Body of pancreas (tissue), 4 donors: ENCODE measurements at regions not wholly inside any gene's neighbourhood (a gene's known extent, or its start where the extent isn't known, plus 50 kb on each side); places are given as distances from the start of the nearest gene placed in this dataset.

Experiments used
- POLR2A ChIP-seq, 3 donors: fragments of 450-650 bp; IDR thresholded peaks; one replicate each; pipeline ENCODE4 v1.6.1; 2016; ENCODE audit warnings: antibody characterized with exemption in 3 of 3, mild to moderate bottlenecking in 2 of 3
- TF ChIP-seq, protein P1 (sequence below), 7 experiments: fragments of 450-650 bp in 4 of 7; fragments of 200-600 bp in 3 of 7; sonication (generic) in 3 of 7; IDR thresholded peaks; one replicate each; pipeline ENCODE4 v1.5.1; 2016 to 2019; ENCODE audit warnings: antibody characterized with exemption in 7 of 7

DNA sequence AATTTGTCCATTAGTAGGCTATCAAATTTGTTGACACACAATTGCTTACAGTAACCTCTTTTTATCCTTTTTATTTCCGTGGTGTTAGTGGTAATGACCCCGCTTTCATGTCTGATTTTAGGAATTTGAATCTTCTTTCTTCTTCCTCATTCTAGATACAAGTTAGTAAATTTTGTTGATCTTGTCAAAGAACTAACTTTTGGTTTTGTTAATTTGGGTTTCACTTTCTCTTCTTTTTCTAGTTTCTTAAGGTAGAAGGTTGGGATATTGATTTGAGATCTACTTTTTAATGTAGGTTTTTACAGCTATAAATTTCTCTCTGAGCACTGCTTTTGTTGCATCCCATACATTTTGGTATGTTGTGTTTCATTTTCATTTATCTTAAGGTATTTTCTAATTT, 53.3 kb upstream of the SLC7A1 start:
- TF ChIP-seq, protein P1, sequence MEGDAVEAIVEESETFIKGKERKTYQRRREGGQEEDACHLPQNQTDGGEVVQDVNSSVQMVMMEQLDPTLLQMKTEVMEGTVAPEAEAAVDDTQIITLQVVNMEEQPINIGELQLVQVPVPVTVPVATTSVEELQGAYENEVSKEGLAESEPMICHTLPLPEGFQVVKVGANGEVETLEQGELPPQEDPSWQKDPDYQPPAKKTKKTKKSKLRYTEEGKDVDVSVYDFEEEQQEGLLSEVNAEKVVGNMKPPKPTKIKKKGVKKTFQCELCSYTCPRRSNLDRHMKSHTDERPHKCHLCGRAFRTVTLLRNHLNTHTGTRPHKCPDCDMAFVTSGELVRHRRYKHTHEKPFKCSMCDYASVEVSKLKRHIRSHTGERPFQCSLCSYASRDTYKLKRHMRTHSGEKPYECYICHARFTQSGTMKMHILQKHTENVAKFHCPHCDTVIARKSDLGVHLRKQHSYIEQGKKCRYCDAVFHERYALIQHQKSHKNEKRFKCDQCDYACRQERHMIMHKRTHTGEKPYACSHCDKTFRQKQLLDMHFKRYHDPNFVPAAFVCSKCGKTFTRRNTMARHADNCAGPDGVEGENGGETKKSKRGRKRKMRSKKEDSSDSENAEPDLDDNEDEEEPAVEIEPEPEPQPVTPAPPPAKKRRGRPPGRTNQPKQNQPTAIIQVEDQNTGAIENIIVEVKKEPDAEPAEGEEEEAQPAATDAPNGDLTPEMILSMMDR (IDR thresholded peaks at IDR 0.05): no peak
- TF ChIP-seq POLR2A (IDR thresholded peaks at IDR 0.05): no peak
